HEK293 (cell line): ENCODE measurements at regions not wholly inside any gene's neighbourhood (a gene's known extent, or its start where the extent isn't known, plus 50 kb on each side); places are given as distances from the start of the nearest gene placed in this dataset.

Experiments
- CTCF ChIA-PET: fragments of 350-600 bp; formaldehyde crosslinking; extraction: SDS; loops from one replicate; lab custom pipeline; 2021; ENCODE audit warnings: antibody characterized with exemption; lab: Yijun Ruan, JAX
- POLR2A ChIA-PET: fragments of 300-600 bp; formaldehyde crosslinking; extraction: SDS; loops from one replicate; lab custom pipeline; 2020; ENCODE audit warnings: antibody characterized with exemption, inconsistent platforms; lab: Yijun Ruan, JAX
- H3K27ac ChIP-seq: fragments of 200-500 bp; sonication (Bioruptor generic); 2 replicates; pipeline ENCODE4 v1.5.1; 2014; ENCODE audit warnings: low read depth, low read length, control low read depth, inconsistent platforms; ENCODE audit errors: extremely low read depth
- H3K36me3 ChIP-seq, 2 experiments: fragments of 200-500 bp in 1 of 2; sonication (Bioruptor generic) in 1 of 2; 1 replicate in 1 of 2; 2 replicates in 1 of 2; pipeline ENCODE4 v1.5.1; 2014 to 2017; ENCODE audit warnings: inconsistent platforms in 2 of 2, low read length in 2 of 2; ENCODE audit not compliant: control insufficient read depth in 2 of 2, insufficient read depth in 1 of 2
- H3K4me1 ChIP-seq: fragments of 200-500 bp; sonication (Bioruptor generic); 2 replicates; pipeline ENCODE4 v1.5.1; 2014; ENCODE audit warnings: mild to moderate bottlenecking, low read length, inconsistent platforms; ENCODE audit not compliant: control insufficient read depth, insufficient read depth
- H3K4me3 ChIP-seq: 2 replicates; pipeline ENCODE4 v1.5.1; 2011; ENCODE audit warnings: low read depth, mild to moderate bottlenecking, control low read depth, low read length, moderate library complexity
- H3K9me3 ChIP-seq: fragments of 200-500 bp; sonication (Bioruptor generic); 2 replicates; pipeline ENCODE4 v1.5.1; 2014; ENCODE audit warnings: low read depth, low read length, inconsistent platforms; ENCODE audit not compliant: control insufficient read depth, insufficient read depth
- ATF2 ChIP-seq: fragments of 450-650 bp; formaldehyde crosslinking; IDR thresholded peaks from 2 replicates; pipeline ENCODE4 v1.5.1; 2016; ENCODE audit warnings: missing biosample characterization, missing genetic modification characterization, low read depth
- BCL11A ChIP-seq: fragments of 450-650 bp; formaldehyde crosslinking; IDR thresholded peaks from 2 replicates; pipeline ENCODE4 v1.5.1; 2016; ENCODE audit warnings: low read depth, missing biosample characterization, missing genetic modification characterization
- FEZF1 ChIP-seq: fragments of 450-650 bp; formaldehyde crosslinking; IDR thresholded peaks from 2 replicates; pipeline ENCODE4 v1.5.1; 2016; ENCODE audit warnings: missing biosample characterization, missing genetic modification characterization
- HIC1 ChIP-seq: fragments of 450-650 bp; formaldehyde crosslinking; IDR thresholded peaks from 2 replicates; pipeline ENCODE4 v1.5.1; 2016; ENCODE audit warnings: missing biosample characterization, missing genetic modification characterization
- HOXD13 ChIP-seq: sonication (generic); formaldehyde crosslinking; IDR thresholded peaks from 2 replicates; pipeline ENCODE4 v1.8.0; 2022; ENCODE audit warnings: missing genetic modification reagents, borderline replicate concordance
- KLF16 ChIP-seq: fragments of 450-650 bp; formaldehyde crosslinking; IDR thresholded peaks from 2 replicates; pipeline ENCODE4 v1.5.1; 2017; ENCODE audit warnings: missing biosample characterization, missing genetic modification characterization
- KLF8 ChIP-seq: fragments of 450-650 bp; formaldehyde crosslinking; IDR thresholded peaks from 2 replicates; pipeline ENCODE4 v1.5.1; 2016; ENCODE audit warnings: missing biosample characterization, missing genetic modification characterization
- OSR2 ChIP-seq: fragments of 450-650 bp; formaldehyde crosslinking; IDR thresholded peaks from 2 replicates; pipeline ENCODE4 v1.5.1; 2016; ENCODE audit warnings: missing biosample characterization, missing genetic modification characterization
- PRDM6 ChIP-seq: fragments of 450-650 bp; formaldehyde crosslinking; IDR thresholded peaks from 2 replicates; pipeline ENCODE4 v1.5.1; 2017; ENCODE audit warnings: missing biosample characterization, missing genetic modification characterization
- SP7 ChIP-seq: fragments of 450-650 bp; formaldehyde crosslinking; IDR thresholded peaks from 2 replicates; pipeline ENCODE4 v1.5.1; 2016; ENCODE audit warnings: missing biosample characterization, missing genetic modification characterization
- ZBTB17 ChIP-seq: fragments of 450-650 bp; formaldehyde crosslinking; IDR thresholded peaks from 2 replicates; pipeline ENCODE4 v1.5.1; 2016; ENCODE audit warnings: missing biosample characterization, missing genetic modification characterization
- ZBTB49 ChIP-seq: fragments of 450-650 bp; formaldehyde crosslinking; IDR thresholded peaks from 2 replicates; pipeline ENCODE4 v1.5.1; 2016; ENCODE audit warnings: missing biosample characterization, missing genetic modification characterization, low read depth
- ZFP37 ChIP-seq: fragments of 450-650 bp; formaldehyde crosslinking; IDR thresholded peaks from 2 replicates; pipeline ENCODE4 v1.5.1; 2016; ENCODE audit warnings: missing biosample characterization, missing genetic modification characterization
- ZNF362 ChIP-seq: fragments of 450-650 bp; formaldehyde crosslinking; IDR thresholded peaks from 2 replicates; pipeline ENCODE4 v1.5.1; 2016; ENCODE audit warnings: missing biosample characterization, missing genetic modification characterization
- ZNF366 ChIP-seq: fragments of 450-650 bp; formaldehyde crosslinking; conservative IDR thresholded peaks from 2 replicates; pipeline ENCODE4 v1.5.1; 2016; ENCODE audit warnings: missing biosample characterization, missing genetic modification characterization
- ZNF391 ChIP-seq: fragments of 450-650 bp; formaldehyde crosslinking; IDR thresholded peaks from 2 replicates; pipeline ENCODE4 v1.5.1; 2016; ENCODE audit warnings: low read depth, missing biosample characterization, missing genetic modification characterization, borderline replicate concordance
- ZNF394 ChIP-seq: fragments of 450-650 bp; formaldehyde crosslinking; IDR thresholded peaks from 2 replicates; pipeline ENCODE4 v1.5.1; 2016; ENCODE audit warnings: missing biosample characterization, missing genetic modification characterization, mild to moderate bottlenecking, moderate library complexity, borderline replicate concordance
- ZNF423 ChIP-seq: fragments of 450-650 bp; formaldehyde crosslinking; IDR thresholded peaks from 2 replicates; pipeline ENCODE4 v1.5.1; 2016; ENCODE audit warnings: missing biosample characterization, missing genetic modification characterization
- ZNF544 ChIP-seq: fragments of 450-650 bp; formaldehyde crosslinking; IDR thresholded peaks from 2 replicates; pipeline ENCODE4 v1.5.0; 2017; ENCODE audit warnings: missing biosample characterization, missing genetic modification characterization
- ZNF548 ChIP-seq: fragments of 450-650 bp; formaldehyde crosslinking; IDR thresholded peaks from 2 replicates; pipeline ENCODE4 v1.5.1; 2016; ENCODE audit warnings: missing biosample characterization, missing genetic modification characterization
- ZNF629 ChIP-seq: fragments of 450-650 bp; formaldehyde crosslinking; IDR thresholded peaks from 2 replicates; pipeline ENCODE4 v1.5.1; 2017; ENCODE audit warnings: missing biosample characterization, missing genetic modification characterization
- ZNF639 ChIP-seq: fragments of 450-650 bp; formaldehyde crosslinking; IDR thresholded peaks from 2 replicates; pipeline ENCODE4 v1.5.1; 2016; ENCODE audit warnings: missing biosample characterization, missing genetic modification characterization
- ZNF654 ChIP-seq: fragments of 450-650 bp; formaldehyde crosslinking; IDR thresholded peaks from 2 replicates; pipeline ENCODE4 v1.5.1; 2016; ENCODE audit warnings: low read depth, missing biosample characterization, missing genetic modification characterization
- ZNF843 ChIP-seq: fragments of 450-650 bp; formaldehyde crosslinking; IDR thresholded peaks from 2 replicates; pipeline ENCODE4 v1.5.1; 2016; ENCODE audit warnings: missing biosample characterization, missing genetic modification characterization
- ZSCAN23 ChIP-seq: fragments of 450-650 bp; formaldehyde crosslinking; IDR thresholded peaks from 2 replicates; pipeline ENCODE4 v1.5.1; 2016; ENCODE audit warnings: missing biosample characterization, missing genetic modification characterization

GRCh38 chr9:104287253-104287878 lies 193.3 kb downstream of the SMC2 start:
- H3K27ac ChIP-seq, result no peak overlapping the region
- no peaks in the 10 kb centered on the region for H3K36me3 ChIP-seq
- H3K9me3 ChIP-seq, result no peaks in the 10 kb centered on the region
- H3K4me3 ChIP-seq, result no peak overlapping the region
- POLR2A ChIA-PET, result no interaction called here
- CTCF ChIA-PET, result no interaction called here
- TF ChIP-seq ZNF629 (tag by site-specific recombination) (peak; percentile 72), OSR2 (peak; percentile 59; the same call in 1 of the 2 replicates), ZSCAN23 (tag by site-specific recombination) (0 out of 2 replicates have a peak, but pooled peaks have one; percentile 44), ZNF654 (0 out of 2 replicates have a peak, but pooled peaks have one; percentile 13), KLF8 (peak; percentile 81), HOXD13 (CRISPR knock-in tag) (peak; percentile 60; the same call in 1 of the 2 replicates), FEZF1 (tag by site-specific recombination) (peak; percentile 44; the same call in 1 of the 2 replicates), ZNF391 (no peak), ZNF639 (peak; percentile 35; the same call in 1 of the 2 replicates), HIC1 (tag by site-specific recombination) (peak; percentile 90), ZNF544 (tag by site-specific recombination) (no peak), KLF16 (peak; percentile 65), ZNF362 (tag by site-specific recombination) (peak; percentile 75), PRDM6 (tag by site-specific recombination) (peak; percentile 32; the same call in 1 of the 2 replicates), BCL11A (tag by site-specific recombination) (peak; percentile 31; the same call in 1 of the 2 replicates), ZNF366 (tag by site-specific recombination) (peak; percentile 93), ZNF423 (no peak), ZFP37 (tag by site-specific recombination) (0 out of 2 replicates have a peak, but pooled peaks have one; percentile 55), ZBTB17 (peak; percentile 88), ZNF548 (tag by site-specific recombination) (no peak), SP7 (tag by site-specific recombination) (peak; percentile 86), ZNF843 (tag by site-specific recombination) (peak; percentile 54; the same call in 1 of the 2 replicates), ZNF394 (tag by site-specific recombination) (peak; percentile 29; the same call in 1 of the 2 replicates), ZBTB49 (tag by site-specific recombination) (no peak), ATF2 (peak; percentile 43; the same call in 1 of the 2 replicates)
- no peaks in the 10 kb centered on the region for H3K4me1 ChIP-seq
